ENCODE measurements at regions not wholly inside any gene's neighbourhood (a gene's known extent, or its start where the extent isn't known, plus 50 kb on each side); places are given as distances from the start of the nearest gene placed in this dataset.
"Not testable (repeated sequence)": the region's sequence is repeated elsewhere in the genome, so short reads cannot be mapped to it uniquely, and the experiment has no call there.

DNA sequence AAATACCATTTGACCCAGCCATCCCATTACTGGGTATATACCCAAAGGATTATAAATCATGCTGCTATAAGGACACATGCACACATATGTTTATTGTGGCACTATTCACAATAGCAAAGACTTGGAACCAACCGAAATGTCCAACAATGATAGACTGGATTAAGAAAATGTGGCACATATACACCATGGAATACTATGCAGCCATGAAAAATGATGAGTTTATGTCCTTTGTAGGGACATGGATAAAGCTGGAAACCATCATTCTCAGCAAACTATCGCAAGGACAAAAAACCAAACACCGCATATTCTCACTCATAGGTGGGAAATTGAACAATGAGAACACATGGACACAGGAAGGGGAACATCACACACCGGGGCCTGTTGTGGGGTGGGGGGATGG is 362.0 kb upstream of the GRM7 start:
- not testable (repeated sequence) for DNase-seq (ENCODE audit: low read depth)

DNA sequence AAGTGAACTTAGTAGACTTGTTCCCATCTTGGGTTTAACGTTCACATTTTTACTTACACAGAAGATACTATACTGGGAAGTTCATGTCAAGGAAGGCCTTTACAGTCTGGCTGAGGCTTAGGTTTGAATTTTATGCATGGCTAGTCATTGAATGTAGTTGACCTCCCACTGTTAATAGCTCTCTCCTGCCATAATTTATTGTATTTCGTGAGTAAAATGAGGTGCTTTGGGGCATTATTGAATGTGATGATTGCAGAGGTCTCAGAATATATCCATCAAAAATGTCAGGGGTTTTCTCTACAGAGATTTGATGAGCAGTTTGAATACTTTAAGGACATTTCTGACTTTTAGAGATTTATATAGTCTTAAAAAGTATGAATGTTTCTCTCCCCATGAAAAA is 356.6 kb upstream of the GRM7 start:
- DNase-seq (ENCODE audit: low read depth), result no peak

DNA sequence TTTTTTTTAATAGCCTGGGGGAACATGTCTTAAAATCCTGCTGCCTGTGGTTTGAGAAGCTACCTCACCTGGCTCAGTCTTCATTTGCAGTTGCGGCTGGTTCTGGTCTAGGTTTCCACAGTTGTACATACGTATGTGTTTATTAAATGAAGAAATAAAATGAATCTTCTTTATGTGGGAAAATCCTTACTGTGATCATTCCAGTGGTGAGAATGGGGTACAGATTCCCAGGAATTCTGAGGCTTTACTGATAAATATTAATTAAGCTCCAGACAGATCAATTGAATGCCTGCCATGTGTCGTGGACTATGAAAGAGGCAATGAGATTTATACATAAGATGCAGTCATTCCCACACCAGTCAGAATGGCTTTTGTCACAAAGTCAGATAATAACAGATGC is 356.1 kb upstream of the GRM7 start:
- no peak for DNase-seq (ENCODE audit: low read depth)

- no peak for DNase-seq (ENCODE audit: low read depth)
Observed at GRCh38 chr3:6508410-6508759, 352.5 kb upstream of the GRM7 start.

DNA sequence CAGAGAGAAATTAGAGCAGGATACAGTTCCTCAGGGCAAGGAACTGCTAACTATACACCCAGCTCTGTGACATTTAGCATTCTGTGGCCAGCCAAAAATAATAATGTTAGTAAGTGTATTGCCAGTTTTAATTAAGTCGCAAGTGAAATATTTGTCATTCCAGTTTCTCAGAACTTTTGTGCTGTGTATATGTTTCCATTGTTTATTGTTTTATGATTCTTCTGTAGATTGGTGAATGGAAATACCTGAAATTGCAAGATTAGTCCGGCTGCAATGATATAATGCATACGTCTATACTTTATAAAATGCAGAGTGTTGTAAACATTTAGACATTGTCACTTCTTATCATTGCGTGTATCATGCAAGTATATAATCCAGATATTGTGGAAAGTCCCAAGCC is 351.3 kb upstream of the GRM7 start:
- no peak for DNase-seq (ENCODE audit: low read depth)

DNA sequence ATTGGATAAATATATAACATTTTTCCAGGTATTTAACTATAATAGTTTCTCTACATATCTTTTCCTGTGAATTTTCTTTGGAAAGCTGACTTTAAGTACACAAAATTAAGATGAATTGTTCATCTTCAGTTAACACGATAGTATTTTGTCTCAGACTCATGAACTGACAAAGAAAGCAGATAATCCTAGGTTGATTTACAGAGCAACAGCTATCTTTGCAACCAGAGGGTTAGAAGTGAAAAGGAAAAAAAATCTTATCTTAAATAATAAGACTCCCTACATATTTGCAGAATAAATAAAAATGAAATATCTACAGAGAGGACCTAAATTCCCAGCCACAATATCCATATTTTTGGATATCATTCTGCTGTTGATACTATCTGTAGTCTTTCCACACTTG is 350.2 kb upstream of the GRM7 start:
- DNase-seq (ENCODE audit: low read depth), result no peak

- no peak for DNase-seq (ENCODE audit: low read depth)
Observed at GRCh38 chr3:6512172-6512800, 348.6 kb upstream of the GRM7 start.

DNA sequence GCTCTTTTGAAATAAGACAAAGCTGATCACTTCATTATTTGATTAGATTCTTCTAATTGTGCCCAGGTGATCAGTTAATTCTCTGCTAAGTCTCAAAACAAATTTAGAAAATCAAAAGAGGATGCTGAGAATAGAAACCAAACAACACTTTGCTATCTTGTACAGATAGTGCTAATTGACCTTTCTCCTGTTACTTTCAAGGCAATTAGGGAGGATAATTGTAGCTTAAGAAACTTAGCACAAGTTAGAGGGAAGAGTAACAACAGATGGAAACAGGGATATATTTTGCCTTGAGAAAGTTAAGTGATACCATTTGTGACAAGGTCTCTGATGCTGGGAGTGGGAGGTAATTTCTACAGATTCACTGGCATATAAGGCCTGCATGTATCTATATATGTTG is 344.8 kb upstream of the GRM7 start:
- no peak for DNase-seq (ENCODE audit: low read depth)

GRCh38 chr3:6516694-6517093 is 344.2 kb upstream of the GRM7 start:
- DNase-seq (ENCODE audit: low read depth), result no peak

- DNase-seq (ENCODE audit: low read depth), result no peak
Observed at GRCh38 chr3:6518709-6519345, 342.1 kb upstream of the GRM7 start.

GRCh38 chr3:6521369-6522113 is 339.4 kb upstream of the GRM7 start:
- no peak for DNase-seq (ENCODE audit: low read depth)

- DNase-seq (ENCODE audit: low read depth), result no peak
Observed at GRCh38 chr3:6522191-6522590, 338.7 kb upstream of the GRM7 start.

DNA sequence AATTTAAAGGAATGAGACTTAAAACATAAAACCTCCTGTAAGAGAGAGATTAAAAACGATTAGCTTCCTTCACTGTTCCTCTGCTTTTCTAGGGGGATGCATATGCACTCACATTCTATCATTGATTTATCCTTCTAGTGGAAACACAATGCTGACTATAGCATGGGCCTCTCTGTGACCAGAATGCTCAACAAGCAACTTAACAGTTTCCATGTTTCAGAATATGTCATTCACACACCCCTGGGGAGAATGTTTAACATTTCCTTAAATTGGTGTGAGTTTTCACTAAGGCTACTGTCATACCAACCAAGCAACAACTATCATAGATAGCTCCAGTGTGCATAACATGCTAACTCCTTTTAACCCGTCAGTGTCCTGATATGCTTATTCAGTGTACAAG is 337.9 kb upstream of the GRM7 start:
- no peak for DNase-seq (ENCODE audit: low read depth)

DNA sequence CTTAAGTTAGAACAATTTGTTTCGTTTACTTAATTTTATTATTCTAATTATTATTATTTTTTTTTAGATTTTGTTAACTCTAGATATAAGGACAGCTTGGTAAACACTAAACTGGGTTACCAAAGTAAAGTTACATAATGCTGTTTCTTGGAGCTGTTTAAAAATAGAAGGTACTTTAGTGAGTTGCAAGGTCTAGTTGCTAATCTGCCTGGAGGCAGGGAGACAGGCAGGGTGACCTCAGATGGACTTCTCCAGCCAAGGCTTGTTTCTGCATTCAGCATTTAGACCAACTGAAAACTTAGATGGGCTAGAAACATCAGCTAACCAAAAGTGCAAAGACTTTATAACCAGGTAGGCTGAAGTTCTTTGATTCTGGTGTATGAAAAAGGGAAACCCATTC is 336.4 kb upstream of the GRM7 start:
- no peak for DNase-seq (ENCODE audit: low read depth)

DNA sequence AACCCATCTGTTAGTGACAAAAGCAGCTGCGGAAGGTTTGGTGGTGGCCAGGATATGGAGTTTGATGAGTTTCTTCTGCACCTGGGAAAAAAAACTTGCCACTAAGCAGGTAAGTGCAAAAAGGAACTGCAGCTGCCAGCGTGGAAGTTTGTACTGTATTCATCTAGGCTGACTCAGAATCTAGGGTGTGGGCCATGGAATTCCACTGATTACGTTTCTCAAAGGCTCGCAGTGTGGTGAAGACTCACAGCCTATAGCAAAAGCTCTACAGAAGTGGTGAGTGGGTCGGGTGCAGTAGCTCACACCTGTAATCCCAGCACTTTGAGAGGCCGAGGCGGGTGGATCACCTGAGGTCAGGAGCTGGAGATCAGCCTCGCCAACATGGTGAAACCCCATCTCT is 334.6 kb upstream of the GRM7 start:
- DNase-seq (ENCODE audit: low read depth), result no peak

DNA sequence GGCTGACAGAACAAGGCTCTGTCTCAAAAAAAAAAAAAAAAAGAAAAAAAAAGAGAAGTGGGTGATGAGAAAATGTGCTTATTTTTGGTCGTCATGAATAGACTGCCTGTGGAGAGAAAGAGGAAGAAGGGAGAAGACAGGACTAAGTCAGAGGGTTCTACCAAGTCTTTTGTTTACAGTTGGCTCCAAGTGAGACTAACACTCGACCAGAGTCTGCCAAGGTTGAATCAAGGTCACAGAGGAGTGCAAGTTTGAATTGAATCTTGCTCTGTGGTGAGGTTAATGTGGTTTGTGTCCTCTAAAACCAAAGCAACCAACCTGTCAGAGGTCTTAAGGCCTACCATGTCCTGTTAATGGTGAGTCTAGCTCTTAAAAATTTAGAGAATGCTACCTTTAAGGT is 334.1 kb upstream of the GRM7 start:
- DNase-seq (ENCODE audit: low read depth), result no peak

DNA sequence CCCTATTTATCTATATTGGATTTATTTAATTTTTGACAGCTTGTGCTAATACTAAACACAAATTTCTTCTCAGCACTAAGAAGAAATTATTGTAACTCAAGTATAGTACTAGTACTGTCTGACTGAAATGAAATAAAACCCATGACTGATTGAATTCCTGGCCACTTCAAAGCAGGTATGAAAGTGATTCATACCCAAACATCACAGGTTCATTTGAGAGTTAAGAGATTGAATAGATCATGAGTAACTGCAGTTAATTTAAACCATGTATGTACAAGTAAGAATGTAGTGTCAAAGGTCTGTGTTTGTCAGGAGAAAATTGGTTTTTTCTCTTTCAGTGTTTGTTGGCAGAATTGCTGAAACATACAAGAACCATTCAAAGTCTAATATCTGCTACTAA is 332.0 kb upstream of the GRM7 start:
- DNase-seq (ENCODE audit: low read depth), result no peak

GRCh38 chr3:6531153-6531552 is 329.8 kb upstream of the GRM7 start:
- no peak for DNase-seq (ENCODE audit: low read depth)

- DNase-seq (ENCODE audit: low read depth), result no peak
Observed at GRCh38 chr3:6532101-6532500, 328.8 kb upstream of the GRM7 start.

DNA sequence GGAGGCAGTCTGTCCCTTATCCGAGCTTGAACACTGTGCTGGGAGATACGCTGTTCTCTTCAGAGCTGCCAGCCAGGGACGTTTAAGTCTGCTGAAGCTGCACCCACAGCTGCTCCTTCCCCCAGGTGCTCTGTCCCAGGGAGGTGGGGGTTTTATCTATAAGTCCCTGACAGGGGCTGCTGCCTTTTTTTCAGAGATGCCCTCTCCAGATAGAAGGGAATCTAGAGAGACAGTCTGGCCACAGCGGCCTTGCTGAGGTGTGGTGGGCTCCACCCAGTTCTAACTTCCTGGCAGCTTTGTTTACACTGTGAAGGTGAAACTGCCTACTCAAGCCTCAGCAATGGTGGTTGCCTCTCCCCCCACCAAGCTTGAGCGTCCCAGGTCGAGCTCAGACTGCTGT is 319.9 kb upstream of the GRM7 start:
- no peak for DNase-seq (ENCODE audit: low read depth)

DNA sequence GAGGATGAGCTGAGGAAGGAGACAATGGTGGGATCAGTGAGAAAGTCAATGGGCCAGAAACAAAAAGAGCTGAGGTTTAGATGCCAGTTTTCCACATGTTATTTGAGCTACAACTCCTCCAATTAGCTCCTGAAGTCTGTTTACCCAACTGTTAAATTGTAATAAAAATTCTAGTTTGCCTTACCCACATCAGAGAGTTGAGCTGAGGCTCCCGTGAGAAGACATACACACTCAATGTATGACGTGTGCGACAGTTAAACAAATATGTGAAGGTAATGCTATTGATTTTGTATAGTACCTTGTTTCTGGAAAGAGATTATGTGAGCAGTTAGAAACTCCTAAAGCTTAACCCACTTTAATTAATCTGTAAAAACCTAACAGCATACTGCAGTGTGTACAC is 318.1 kb upstream of the GRM7 start:
- no peak for DNase-seq (ENCODE audit: low read depth)

- no peak for DNase-seq (ENCODE audit: low read depth)
Observed at GRCh38 chr3:6549296-6549695, 311.6 kb upstream of the GRM7 start.

- no peak for DNase-seq (ENCODE audit: low read depth)
Observed at GRCh38 chr3:6551165-6551564, 309.8 kb upstream of the GRM7 start.

Measured in LHCN-M2 (cell line).